HG03342 (cell line): ENCODE measurements at regions not wholly inside any gene's neighbourhood (a gene's known extent, or its start where the extent isn't known, plus 50 kb on each side); places are given as distances from the start of the nearest gene placed in this dataset.

Experiments
- ATAC-seq: cut with Tn5 transposase; IDR thresholded peaks from one replicate; pipeline ENCODE4 v1.9.1; 2021; ENCODE audit warnings: mild to moderate bottlenecking, moderate library complexity; ENCODE audit not compliant: unreplicated experiment

GRCh38 chr11:62073061-62073460, 50.8 kb upstream of the INCENP start:
- no peak for ATAC-seq

- ATAC-seq = no peak
Measured at GRCh38 chr11:62071408-62071807, 52.4 kb upstream of the INCENP start.

GRCh38 chr11:62069986-62070919, 53.6 kb upstream of the INCENP start:
- no peak for ATAC-seq

- ATAC-seq = no peak
Measured at GRCh38 chr11:62069374-62069773, 54.4 kb upstream of the INCENP start.

- ATAC-seq = no peak
Measured at GRCh38 chr11:62068730-62069129, 55.1 kb upstream of the INCENP start.

- no peak for ATAC-seq
Measured at GRCh38 chr11:62067741-62068140, 56.1 kb upstream of the INCENP start.

- ATAC-seq = no peak
Measured at GRCh38 chr11:62064221-62064620, 59.6 kb upstream of the INCENP start.

- no peak for ATAC-seq
Measured at GRCh38 chr11:62062223-62062861, 61.5 kb upstream of the INCENP start.

GRCh38 chr11:62061356-62062222, 62.2 kb upstream of the INCENP start:
- no peak for ATAC-seq

GRCh38 chr11:62057069-62057468, 66.7 kb upstream of the INCENP start:
- ATAC-seq = no peak

GRCh38 chr11:62055970-62056369, 67.8 kb upstream of the INCENP start:
- ATAC-seq = no peak

- ATAC-seq = no peak
Measured at GRCh38 chr11:62054484-62055121, 69.2 kb upstream of the INCENP start.

- no peak for ATAC-seq
Measured at GRCh38 chr11:62054081-62054480, 69.7 kb upstream of the INCENP start.

GRCh38 chr11:62050716-62051115, 73.1 kb upstream of the INCENP start:
- no peak for ATAC-seq

- no peak for ATAC-seq
Measured at GRCh38 chr11:62048100-62048499, 75.7 kb upstream of the INCENP start.

- no peak for ATAC-seq
Measured at GRCh38 chr11:62046568-62047100, 77.2 kb upstream of the INCENP start.

- ATAC-seq = no peak
Measured at GRCh38 chr11:62044639-62045121, 77.2 kb upstream of the FTH1 start.

- no peak for ATAC-seq
Measured at GRCh38 chr11:62035293-62035692, 67.9 kb upstream of the FTH1 start.

- ATAC-seq = no peak
Measured at GRCh38 chr11:62034036-62034338, 66.6 kb upstream of the FTH1 start.

GRCh38 chr11:62033191-62034035, 66.0 kb upstream of the FTH1 start:
- ATAC-seq = no peak
